Uterus (tissue), 3 donors: ENCODE measurements at regions not wholly inside any gene's neighbourhood (a gene's known extent, or its start where the extent isn't known, plus 50 kb on each side); places are given as distances from the start of the nearest gene placed in this dataset.

ENCODE experiments used
- DNase-seq, 2 donors: peaks; one replicate each; pipeline ENCODE4 v3.0.0-alpha.2; 2019 to 2020
- H3K27ac ChIP-seq, 2 donors: fragments of 200-600 bp; sonication (generic); 1 replicate in 1 of 2; 2 replicates in 1 of 2; pipeline ENCODE4 v1.5.1; 2016 to 2018
- H3K27me3 ChIP-seq, 2 donors: fragments of 200-600 bp; sonication (generic); one replicate each; pipeline ENCODE4 v1.5.1; 2018 to 2019; ENCODE audit warnings: control low read depth in 1 of 2
- H3K36me3 ChIP-seq, 2 donors: fragments of 200-600 bp; sonication (generic); one replicate each; pipeline ENCODE4 v1.5.1; 2019; ENCODE audit warnings: control low read depth in 1 of 2
- H3K4me1 ChIP-seq, 2 donors: fragments of 200-600 bp; sonication (generic); one replicate each; pipeline ENCODE4 v1.5.1; 2018 to 2019; ENCODE audit warnings: control low read depth in 1 of 2
- H3K4me3 ChIP-seq, 2 donors: fragments of 200-600 bp; sonication (generic); 1 replicate in 1 of 2; 2 replicates in 1 of 2; pipeline ENCODE4 v1.5.1; 2018 to 2019; ENCODE audit warnings: mild to moderate bottlenecking in 1 of 2
- H3K9me3 ChIP-seq, 2 donors: fragments of 200-600 bp; sonication (generic); one replicate each; pipeline ENCODE4 v1.5.1; 2019; ENCODE audit warnings: control low read depth in 1 of 2
- POLR2A ChIP-seq, 2 donors: fragments of 450-650 bp; IDR thresholded peaks; one replicate each; pipeline ENCODE4 v1.6.1; 2016; ENCODE audit warnings: antibody characterized with exemption in 2 of 2, mild to moderate bottlenecking in 1 of 2, moderate library complexity in 1 of 2
- intact Hi-C: fragments of 100-400 bp; cut with DNase I; formaldehyde crosslinking; loops from one replicate; pipeline ENCODE4 v1.15.1; 2023; ENCODE audit warnings: low total_unique reads
- TF ChIP-seq, protein P1 (sequence below), 4 experiments: fragments of 200-600 bp in 2 of 4; fragments of 450-650 bp in 2 of 4; sonication (generic) in 2 of 4; IDR thresholded peaks; one replicate each; pipeline ENCODE4 v1.5.1; 2016 to 2019; ENCODE audit warnings: antibody characterized with exemption in 4 of 4, mild to moderate bottlenecking in 2 of 4, moderate library complexity in 1 of 4
- donor health status: DM: yes; HTN: yes; CAD: no.

DNA sequence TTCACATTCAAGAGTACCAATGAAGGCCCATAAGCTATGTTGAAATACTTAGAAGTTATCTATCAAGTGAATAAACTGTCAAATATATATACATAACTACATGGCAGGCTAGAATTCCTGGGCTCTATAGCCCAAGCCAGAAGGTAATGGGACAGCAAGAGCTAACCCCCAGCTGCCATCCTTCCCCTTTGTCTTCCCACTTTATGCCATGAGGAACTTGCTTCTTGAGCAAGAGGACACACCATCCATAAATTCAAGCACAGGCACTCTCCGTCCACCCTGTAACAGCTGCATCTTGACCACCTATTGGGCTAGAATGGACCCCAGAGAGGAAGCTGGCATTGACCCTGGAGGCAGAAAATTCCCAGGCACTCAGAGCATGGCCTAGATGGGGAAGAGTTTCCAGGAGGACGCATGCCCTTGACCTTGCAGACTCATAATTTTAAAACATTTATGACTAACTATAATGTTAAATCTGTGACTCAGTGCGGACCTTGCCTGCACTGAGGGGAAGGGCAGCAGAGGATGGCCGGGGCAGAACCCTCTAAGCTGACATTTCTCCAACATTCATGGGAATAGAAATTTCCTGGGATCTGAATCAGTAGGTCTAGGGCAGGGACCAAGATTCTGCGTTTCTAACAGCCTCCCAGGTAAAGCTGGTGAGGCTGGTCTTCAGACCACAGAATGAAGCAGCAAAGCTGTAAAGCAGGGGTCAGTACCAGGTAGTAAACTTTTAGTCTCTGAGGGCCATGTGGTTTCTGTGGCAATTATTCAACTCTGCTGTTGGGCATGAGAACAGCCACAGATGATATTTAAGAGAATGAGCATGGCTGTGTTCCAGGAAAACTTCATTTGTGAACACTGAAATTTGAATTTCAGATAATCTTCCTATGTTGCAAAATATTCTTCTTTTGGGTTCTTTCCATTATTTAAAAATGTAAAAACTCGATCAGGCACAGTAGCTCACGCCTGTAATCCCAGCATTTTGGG is 71.4 kb upstream of the CLDN10 start:
- Histone ChIP-seq H3K9me3 (no peaks in the 10 kb centered on the region), H3K4me1 (no peaks in the 10 kb centered on the region), H3K36me3 (no peaks in the 10 kb centered on the region), H3K4me3 (no peak overlapping the region), H3K27ac (no peak overlapping the region), H3K27me3 (no peaks in the 10 kb centered on the region)
- DNase-seq: no peak
- no peak for TF ChIP-seq POLR2A (IDR thresholded peaks at IDR 0.05)
- TF ChIP-seq, protein P1, sequence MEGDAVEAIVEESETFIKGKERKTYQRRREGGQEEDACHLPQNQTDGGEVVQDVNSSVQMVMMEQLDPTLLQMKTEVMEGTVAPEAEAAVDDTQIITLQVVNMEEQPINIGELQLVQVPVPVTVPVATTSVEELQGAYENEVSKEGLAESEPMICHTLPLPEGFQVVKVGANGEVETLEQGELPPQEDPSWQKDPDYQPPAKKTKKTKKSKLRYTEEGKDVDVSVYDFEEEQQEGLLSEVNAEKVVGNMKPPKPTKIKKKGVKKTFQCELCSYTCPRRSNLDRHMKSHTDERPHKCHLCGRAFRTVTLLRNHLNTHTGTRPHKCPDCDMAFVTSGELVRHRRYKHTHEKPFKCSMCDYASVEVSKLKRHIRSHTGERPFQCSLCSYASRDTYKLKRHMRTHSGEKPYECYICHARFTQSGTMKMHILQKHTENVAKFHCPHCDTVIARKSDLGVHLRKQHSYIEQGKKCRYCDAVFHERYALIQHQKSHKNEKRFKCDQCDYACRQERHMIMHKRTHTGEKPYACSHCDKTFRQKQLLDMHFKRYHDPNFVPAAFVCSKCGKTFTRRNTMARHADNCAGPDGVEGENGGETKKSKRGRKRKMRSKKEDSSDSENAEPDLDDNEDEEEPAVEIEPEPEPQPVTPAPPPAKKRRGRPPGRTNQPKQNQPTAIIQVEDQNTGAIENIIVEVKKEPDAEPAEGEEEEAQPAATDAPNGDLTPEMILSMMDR (IDR thresholded peaks at IDR 0.05): no peak
- intact Hi-C loops: no loop called here

DNA sequence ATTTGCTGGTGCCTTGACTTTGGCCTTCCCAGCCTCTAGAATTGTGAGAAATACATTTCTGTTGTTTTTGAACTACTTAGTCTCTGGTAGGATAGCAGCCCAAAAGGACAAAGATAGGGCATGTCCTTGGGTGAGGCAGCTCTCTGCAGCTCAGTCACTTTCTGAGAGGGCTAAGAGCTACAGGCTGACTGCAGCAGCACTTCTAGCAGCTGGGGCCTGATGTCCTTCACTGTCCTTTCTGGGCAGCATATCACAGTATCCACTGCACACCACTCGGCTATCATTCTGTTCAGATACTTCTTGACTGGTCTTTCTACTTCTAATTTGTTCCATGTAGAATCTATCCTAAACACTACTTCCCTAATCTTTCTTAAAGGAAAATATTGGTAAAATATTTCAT is 68.5 kb upstream of the CLDN10 start:
- intact Hi-C loops: no loop called here
- Histone ChIP-seq H3K9me3 (no peaks in the 10 kb centered on the region), H3K36me3 (no peaks in the 10 kb centered on the region), H3K27ac (no peak overlapping the region), H3K4me3 (no peak overlapping the region), H3K4me1 (no peaks in the 10 kb centered on the region), H3K27me3 (no peaks in the 10 kb centered on the region)
- TF ChIP-seq, protein P1 (IDR thresholded peaks at IDR 0.05): no peak
- no peak for TF ChIP-seq POLR2A (IDR thresholded peaks at IDR 0.05)
- DNase-seq: no peak

DNA sequence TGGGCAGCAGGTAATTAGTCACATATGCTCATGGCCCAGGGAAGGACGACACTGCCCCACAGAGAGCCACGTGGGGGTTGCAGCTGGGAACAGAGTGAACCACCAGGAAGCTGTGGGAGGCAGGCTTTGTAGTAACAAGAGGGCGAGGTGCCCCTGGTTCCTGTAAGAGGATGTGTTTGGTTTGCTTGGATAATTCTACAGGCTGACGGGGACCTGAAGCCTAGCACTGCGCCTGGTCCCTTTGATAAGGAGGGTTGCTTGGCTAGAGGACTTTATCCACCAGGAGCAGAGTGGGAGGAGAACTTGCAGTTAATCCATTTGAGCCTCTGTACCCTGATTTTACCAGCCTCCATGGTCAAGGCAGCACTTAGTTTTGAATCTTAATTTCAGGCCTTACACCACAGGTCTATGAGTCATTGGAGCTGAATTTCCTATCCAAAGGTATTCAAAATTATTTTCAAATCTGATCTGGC is 67.4 kb upstream of the CLDN10 start:
- no peaks in the 10 kb centered on the region for H3K36me3 ChIP-seq
- no peak for DNase-seq
- H3K9me3 ChIP-seq: no peaks in the 10 kb centered on the region
- H3K4me1 ChIP-seq: no peaks in the 10 kb centered on the region
- no peaks in the 10 kb centered on the region for H3K27me3 ChIP-seq
- H3K27ac ChIP-seq: no peak overlapping the region
- H3K4me3 ChIP-seq: no peak overlapping the region
- intact Hi-C loops: no loop called here
- TF ChIP-seq POLR2A (IDR thresholded peaks at IDR 0.05): no peak
- TF ChIP-seq, protein P1 (IDR thresholded peaks at IDR 0.05): no peak

DNA sequence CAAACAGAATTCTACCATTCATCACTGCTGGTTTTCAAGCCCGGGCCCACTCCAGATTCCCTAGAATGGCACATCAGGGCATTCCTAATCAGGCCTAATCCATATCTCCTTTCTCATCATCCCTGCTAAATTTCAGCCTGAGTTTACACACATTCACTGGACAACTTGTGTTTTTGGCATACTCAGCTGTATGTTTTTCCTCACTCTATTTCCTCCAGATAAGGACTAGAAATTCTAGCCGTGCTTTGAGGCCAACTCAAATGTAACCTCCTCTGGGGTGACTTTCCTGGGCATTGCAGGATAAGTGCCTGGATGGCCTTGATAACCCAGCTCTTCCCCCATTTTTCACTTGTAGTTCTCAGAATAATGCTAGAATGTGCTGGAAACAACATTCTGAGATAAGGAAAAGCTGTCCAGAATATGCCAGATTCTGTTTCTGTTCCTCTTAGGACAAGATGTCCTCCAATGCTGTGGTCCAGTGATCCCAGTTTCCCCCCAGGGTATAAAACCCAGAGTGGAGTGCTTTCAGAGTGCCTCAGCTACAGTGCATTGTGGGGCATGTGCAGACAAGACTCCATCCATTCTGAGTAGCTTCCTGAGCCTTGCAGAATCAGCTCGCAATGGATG is 66.9 kb upstream of the CLDN10 start:
- Histone ChIP-seq H3K4me3 (no peak overlapping the region), H3K4me1 (no peaks in the 10 kb centered on the region), H3K36me3 (no peaks in the 10 kb centered on the region), H3K9me3 (no peaks in the 10 kb centered on the region), H3K27me3 (no peaks in the 10 kb centered on the region), H3K27ac (no peak overlapping the region)
- DNase-seq: no peak
- TF ChIP-seq, protein P1 (IDR thresholded peaks at IDR 0.05): no peak
- TF ChIP-seq POLR2A (IDR thresholded peaks at IDR 0.05): no peak
- intact Hi-C loops: no loop called here
